HG02571 (cell line): ENCODE measurements at regions not wholly inside any gene's neighbourhood (a gene's known extent, or its start where the extent isn't known, plus 50 kb on each side); places are given as distances from the start of the nearest gene placed in this dataset.

Experiments
- ATAC-seq: cut with Tn5 transposase; IDR thresholded peaks from one replicate; pipeline ENCODE4 v1.9.1; 2021; ENCODE audit warnings: mild to moderate bottlenecking, moderate library complexity; ENCODE audit not compliant: unreplicated experiment

DNA sequence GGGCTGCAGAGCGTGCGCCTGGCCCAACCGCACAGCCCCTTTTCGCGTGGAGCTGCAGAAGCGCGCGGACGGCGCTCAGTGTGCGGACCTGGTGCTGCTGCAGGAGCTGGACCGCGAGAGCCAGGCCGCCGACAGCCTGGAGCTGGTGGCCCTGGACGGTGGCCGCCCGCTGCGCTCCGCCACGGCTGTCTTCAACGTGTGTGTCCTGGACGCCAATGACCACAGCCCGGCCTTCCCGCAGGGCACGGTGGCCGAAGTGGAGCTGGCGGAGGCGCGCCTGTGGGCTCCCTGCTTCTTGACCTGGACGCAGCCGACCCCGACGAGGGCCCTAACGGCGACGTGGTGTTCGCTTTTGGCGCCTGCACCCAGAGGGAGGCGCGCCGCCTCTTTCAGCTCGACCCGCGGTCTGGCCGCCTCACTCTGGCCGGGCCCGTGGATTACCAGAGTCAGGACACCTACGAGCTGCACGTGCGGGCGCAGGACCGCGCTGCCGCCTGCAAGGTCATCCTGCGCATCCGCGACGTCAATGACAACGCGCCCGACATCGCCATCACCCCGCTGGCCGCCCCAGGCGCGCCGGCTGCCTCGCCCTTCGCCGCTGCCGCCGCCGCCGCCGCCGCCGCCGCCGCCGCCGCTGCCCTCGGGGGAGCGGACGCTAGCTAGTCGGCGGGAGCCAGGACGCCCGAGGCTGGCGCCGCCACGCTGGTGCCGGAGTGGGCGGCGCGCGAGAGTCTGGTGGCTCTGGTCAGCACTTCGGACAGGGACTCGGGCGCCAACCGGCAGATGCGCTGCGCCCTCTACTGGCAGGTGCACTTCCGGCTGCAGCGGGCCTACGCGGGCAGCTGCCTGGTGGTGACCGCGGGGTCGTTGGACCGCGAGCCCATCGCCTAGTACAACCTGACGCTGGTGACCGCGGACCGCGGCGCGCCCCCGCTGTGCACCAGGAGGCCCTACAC is 172.2 kb downstream of the OLFM4 start:
- no peak for ATAC-seq

DNA sequence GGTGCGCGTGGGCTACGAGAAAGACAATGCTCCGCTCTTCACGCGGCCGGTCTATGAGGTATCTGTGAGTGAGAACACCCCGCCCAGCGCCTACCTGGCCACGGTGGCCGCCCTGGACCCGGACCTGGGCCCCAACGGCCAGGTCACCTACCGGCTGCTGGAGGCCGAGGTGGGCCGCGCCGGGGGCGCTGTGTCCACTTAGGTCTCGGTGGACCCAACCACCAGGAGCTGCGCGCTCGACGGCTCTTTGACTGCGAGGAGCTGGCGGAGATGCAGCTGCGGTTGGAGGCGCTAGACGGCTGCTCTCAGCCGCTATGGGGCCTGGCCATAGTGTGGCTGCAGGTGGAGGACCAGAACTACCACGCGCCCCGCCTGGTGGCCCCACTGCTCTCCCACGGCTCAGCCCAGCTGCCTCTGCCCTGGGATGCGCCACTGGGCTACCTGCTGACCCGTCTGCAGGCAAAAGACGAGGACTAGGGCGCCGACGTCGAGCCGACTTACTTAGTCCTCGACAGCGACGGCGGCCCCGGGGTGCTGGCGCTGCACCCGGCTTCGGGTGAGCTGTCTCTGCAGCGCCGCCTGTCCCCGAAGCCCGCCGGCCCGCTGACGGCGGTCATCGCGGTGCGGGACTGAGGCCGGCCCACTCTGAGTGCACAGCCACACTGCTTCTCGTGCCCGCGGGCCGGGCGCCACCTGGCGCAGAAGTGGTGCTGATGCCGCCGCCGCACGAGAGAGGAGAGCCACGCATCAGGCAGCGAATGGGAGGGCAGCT is 173.0 kb downstream of the OLFM4 start:
- no peak for ATAC-seq

DNA sequence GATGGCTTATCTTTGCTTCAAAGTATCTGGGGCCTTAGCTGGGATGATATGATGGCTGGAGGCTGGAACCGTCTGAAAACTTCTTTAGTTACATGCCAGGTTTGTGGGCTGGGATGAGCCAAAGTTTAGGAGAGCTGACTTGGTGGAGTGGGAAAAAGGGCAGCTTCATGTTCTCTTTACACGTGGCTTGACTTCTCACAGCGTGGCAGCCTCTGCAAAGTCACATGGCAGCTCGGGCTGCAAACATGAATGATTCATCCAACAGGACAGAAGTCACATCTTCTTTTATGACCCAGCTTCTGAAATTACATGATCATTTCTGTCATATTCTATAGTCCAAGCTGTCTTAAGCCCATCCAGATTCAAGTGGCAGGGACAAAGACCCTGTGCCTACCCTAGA is 176.0 kb downstream of the OLFM4 start:
- ATAC-seq: no peak

DNA sequence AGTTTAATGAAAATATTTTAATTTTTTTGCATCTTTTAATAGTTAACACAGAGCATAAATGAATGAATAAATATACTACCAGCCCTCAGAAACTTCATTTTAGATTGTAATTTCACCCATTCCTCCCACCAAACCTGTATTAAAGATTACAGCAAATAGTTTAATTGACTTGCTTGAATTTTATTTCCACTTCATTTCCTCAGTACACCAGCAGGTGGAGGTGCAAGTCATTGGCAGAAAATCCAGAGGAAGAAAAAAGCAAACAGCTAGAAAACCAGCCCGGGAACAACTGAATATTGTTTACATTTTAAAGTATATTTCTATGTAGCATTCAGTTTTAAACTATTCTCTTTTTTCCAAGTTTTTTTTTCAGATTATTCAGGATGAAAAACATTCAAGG is 177.8 kb downstream of the OLFM4 start:
- no peak for ATAC-seq

DNA sequence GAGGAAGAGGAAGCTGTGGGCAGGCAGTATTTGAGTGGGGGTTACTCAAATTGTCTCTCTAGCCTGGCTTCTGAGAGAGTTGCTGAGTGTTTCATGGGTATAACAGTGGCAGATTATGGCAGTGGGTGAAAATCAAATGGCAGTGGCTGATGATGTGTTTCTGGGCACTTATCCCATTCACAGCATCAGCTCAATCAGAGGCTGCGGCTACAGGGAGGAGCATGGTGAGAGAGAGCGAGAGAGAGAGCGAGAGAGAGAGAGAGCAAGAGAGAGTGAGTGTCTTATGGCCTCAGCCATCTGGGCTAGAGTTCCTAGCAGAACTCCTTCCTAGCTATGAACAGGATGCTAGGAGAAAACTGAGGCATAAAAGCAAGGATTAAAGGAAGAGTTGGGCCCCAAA is 178.9 kb downstream of the OLFM4 start:
- ATAC-seq: no peak

DNA sequence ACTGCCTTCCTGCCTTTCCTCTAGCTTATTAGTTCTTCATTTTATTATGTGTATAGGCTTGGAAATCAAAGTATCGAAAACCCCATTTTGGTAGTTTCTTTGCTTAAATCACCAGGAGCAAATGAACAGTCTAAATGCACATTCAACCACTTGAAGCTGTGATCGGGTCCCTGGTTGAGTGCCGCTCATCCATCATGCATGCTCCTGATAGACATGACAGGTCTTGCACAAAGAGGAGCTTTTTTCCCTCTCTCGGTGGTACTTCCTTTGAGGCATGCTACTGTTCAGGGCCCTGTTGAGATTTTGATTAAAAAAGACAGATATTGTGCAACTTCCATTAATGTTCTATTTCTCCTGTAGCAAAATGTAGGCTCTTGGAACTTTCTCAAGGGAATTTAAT is 185.8 kb downstream of the OLFM4 start:
- no peak for ATAC-seq

DNA sequence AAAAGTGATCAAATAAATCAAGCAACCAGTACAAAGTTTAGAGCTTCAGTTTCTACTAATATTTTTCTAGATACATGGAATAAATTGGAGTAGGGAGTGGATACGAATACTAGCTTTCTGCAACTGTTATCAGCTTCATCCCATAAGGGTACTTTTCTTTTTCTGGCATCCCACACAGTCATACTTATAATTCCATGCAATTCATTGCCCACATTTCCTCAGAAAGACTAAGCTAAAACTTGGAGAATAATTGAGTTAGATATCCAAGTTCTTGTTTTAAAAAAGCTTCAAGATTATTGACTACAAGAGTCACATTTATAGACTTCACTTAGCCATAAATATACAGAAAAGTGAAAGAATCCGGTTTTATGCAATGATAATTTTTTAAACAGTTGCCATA is 186.9 kb downstream of the OLFM4 start:
- ATAC-seq: no peak

DNA sequence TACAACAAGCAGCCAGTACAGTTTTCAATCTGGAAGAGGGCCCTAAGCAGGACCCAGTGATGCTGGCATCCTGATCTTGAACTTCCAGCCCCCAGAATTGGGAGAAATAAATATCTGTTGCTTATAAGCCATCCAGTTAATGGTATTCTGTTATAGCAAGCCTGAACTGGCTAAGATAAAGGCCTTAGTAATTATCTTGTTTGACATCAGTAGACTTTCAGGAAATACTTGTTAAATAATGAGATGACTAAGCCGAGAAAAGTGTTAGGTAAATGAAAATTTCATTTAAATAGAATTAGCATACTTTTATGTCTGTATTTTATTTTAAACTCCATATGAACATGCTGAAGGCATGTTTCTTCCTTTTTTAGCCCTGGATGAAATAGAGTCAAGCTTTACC is 188.2 kb downstream of the OLFM4 start:
- ATAC-seq: no peak

DNA sequence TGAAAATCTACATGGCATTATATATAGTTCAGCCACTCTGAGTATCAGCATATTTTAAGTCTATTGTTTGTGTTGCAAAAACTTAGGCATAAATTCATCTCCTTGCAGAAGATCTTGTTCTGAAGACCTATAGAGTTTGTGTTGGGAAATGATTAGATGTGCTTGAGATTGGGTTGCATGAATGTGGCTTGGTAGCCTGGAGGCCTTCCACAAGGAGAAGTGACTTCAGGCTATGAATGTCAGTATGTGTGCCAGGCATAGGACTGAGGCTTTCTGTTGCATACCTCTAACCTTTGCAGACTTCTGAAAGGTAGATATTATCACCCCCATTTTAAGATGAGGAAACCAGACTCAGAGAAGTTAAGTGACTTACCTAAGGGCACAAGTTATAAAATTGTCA is 188.6 kb downstream of the OLFM4 start:
- ATAC-seq: no peak

DNA sequence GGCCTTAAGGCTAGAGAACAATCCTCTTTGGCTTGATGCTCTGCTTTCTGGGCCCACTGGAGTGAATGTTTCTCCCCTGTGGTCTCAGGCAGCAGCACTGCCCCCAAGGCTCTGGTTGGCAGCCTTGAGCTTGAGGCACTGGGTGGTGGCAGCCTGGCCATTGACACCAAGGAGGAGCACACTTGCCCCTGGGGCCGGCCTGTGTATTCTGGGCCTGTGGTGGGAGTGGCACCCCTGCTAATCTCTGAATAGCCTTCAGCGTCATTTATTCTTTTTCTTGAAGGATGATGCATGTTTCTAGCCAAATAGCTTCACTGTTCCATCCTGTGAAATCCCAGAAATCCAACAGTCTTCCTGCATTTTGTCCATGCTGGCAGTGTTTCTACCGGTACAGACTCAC is 191.4 kb downstream of the OLFM4 start:
- no peak for ATAC-seq

DNA sequence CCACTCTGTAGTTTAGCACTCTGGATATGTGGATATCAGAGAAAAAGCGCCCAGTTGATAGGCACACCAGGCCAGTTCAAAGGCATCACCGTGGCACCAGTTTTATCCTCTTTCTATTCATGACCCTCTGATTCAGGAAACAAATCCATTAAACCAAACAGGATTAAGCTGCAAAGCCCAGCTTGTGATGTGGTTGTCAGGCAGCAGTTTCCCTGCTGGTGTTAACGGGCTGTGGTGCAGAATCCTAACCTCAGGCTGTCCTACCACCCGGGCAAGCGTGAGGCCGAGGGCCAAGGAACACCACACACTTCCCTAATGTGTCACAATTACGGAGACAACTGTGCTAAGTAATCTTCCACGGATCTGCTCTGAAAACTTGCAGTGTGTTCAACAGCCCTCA is 209.1 kb downstream of the OLFM4 start:
- no peak for ATAC-seq

DNA sequence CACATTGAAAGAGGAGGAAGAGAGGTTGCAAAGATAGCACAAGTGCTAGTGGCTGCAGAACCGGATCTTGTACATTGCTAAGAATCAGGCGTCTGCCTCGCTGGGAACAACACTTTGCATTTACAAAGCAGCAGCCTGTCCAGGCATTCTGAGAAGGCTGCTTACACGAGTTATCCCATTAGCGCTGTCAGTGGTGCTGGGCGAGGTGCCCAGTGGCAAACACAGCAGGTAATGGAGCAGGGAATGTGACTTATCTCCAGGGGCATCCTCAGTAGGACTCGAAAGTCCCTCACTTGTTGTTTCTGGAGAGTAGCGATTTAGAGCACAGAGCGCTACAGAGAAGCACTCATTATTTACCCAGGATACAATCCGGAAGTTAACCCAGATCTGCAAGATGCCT is 209.6 kb downstream of the OLFM4 start:
- ATAC-seq: no peak

DNA sequence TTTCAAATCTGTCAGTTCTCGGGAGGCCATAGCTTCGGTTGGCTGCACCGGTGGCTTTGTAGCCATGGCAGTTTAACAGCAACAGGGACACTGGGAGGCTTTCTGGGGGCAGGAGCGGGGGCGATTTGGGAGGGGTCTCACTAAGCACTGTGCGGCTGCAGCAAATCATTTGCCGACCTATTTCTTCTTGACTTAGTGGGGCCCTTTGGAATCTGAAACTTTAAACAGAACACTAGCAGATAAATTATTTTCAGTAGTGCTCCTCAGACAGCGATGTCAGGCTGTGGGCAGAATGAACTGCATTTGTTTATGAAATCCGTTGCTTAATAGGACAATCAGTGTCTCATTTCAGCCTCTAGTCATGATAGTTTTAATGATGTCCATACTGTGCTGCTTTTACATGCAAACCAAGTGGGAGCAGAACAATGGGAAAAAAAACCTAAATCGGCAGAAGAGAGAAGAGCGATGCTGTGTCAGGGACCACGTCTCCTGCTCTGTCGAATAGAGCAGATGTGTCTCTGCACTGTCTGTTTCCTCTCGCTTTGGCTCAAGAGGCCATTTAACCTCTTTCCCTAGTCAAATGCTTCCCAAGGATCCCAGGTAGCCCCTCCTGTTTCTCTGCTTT is 211.9 kb downstream of the OLFM4 start:
- no peak for ATAC-seq

DNA sequence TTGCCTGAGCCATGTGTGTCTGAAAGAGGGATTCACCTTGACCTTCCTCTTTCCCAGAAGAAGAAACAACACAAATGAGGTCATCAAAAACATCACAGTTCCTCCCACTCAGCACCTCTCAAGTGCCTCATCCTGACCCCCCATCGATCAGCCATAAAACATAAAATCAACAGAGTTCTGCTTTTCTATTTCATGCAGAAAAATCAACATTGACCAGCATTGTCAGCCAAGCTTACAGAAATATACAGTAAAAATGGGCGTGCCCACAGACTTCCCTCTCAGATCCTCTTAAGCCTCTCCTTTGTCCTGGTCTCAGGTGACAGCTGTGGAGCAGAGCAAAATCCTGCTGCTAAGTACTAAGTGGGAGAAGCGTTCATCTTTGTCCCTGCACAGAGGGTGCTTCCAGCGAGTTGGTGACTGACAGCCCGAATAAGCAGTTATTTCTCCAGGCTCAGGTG is 213.3 kb downstream of the OLFM4 start:
- ATAC-seq: no peak

DNA sequence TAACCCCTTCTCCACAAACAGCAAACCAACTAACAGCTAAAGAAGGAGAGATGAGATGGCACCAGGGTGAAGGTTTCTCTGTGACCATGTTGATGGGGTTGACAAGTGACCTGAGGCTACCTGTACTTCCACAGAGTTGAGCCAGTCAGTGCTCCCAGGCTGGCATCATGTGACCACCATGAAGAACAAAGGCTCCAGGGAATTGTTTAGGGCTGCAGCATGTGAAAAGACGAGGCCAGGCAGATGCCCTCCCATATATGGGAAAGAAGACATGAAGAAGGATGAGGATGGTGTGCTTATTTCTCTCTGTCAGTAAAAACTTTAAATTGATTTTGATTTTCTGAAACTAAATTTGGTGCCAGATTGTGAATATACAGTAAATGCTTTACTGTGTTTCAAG is 220.6 kb downstream of the OLFM4 start:
- ATAC-seq: no peak

DNA sequence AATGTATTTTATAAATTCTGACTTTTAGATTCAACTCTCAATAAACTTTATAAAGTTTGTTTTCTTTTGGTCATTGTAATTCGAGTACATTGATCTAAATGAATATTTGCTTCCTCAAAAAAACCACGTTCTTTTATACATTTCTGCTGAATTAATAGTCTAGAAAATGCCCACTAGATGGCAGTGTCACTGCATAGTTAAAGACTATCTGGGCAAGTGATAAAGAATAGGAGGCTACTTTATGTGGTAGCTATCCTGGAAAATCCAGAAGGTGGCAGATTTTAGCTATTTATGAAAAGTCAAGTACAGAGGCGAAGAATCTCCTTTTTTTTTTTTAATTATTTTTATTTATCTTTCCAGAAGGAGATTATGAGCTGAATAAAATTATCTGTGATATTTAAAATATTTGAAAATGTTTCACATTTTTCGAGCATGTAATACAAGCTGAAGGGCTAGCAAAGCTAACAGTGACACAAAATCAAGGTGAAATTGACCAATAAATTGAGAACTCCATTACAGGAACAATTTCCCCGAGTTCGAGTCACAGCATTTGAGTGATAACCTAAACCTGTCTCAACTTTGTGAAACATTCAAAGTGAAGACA is 221.8 kb downstream of the OLFM4 start:
- ATAC-seq: peak; percentile 75

DNA sequence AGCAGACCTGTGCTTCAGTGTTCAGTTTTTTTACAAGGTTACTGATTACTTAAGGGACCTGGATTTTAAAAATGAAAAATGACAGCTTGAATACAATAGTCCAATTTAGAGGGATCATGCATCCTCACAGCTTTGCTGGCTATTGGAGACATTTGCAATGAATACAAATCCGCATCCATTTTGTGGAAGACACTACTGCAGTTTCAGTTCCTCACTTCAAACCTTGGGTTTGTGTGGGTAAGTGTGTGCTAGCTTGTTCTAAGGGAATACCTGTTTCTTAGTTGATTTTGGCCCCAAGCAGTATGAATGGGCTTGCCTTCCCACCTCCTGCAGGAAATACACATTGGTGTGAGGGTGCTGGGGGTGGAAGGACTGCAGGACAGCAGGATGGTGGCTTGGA is 222.4 kb downstream of the OLFM4 start:
- ATAC-seq: no peak

DNA sequence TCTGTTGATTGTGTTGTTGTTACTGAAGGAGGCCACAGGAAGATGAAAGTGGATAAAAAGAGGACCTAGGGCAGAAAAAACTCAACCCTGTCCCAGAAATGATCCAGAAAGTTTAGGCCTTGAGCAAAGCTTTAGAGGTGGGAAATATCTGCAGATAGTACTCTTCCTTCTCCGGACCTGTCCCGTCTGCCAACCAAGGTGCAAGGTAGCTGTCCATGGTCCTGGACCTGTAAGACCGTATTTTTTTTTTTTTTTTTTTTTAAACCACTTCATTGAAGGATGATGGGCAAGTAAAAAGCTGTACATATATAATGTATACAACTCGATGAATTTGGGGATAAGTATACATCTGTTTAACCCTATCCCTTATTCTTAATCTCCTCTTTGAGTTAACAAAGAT is 225.9 kb downstream of the OLFM4 start:
- ATAC-seq: no peak

DNA sequence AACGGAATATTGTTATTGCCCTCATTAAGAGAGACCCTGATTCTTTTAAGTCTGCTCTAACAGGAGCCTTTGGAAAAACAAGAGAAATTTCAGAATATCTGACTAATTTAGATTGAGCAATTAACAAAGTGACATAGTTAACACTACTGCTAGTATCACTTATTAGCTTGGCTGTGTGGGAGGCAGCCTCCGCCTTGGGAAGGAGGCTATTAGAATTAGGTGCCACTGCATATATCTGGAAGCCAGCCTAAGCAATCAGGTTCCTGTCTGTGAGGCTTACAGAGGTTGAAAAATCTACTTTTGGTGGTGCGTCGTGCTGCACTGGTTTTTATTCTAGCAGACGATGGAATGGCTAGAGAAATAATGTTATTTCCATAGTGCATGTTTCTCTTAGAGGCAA is 227.2 kb downstream of the OLFM4 start:
- ATAC-seq: no peak

DNA sequence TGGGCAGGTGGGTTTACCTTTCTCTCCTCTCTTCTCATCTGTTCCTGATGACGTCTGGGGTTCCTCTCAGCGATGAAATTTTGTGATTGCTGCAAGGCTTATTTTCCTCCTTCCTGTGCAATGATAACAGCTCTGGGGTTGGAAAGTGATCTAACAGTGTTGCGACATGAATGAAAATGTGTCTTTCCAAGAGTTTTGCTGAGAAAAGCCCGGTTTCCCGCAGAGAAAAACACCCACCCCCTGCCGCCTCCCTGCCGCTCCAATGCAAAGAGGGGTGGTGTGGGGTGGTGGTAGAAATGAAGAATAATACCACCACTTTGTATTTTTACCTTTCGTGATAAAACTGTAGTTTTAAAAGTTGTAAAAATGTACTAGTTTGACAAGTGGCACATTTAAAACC is 232.0 kb downstream of the OLFM4 start:
- ATAC-seq: no peak

DNA sequence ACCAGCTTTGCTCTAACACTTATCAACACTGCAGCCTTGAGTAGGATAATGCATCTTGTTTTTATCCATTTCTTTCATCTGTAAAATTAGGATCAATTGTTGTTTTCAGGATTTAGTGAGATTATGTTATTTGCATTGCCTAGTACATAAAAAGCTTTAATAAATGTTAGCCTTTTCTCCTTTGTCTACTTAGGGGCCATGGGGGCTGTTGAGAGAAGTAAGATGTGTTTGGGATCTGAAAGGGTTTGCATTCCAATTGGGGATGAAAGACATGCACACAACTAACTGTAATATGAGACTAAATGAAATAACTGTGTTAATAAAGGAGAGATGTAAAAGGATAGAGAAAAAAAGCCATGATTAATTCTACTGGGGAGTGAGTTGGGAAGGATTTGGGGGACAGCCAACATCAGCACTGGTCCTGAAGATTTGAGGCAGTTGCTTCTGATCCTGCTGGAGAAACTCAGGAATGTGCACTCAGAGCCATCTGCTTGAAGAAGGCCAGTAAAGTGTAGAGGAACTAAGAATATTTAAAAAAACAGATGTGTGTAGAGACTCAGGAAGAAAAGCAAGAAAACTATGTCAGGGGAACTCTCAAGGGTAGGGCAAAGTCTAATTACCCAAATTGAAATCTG is 236.3 kb downstream of the OLFM4 start:
- no peak for ATAC-seq
